GM21576 (cell line): ENCODE measurements at regions not wholly inside any gene's neighbourhood (a gene's known extent, or its start where the extent isn't known, plus 50 kb on each side); places are given as distances from the start of the nearest gene placed in this dataset.

ENCODE experiments used
- ATAC-seq: cut with Tn5 transposase; IDR thresholded peaks from one replicate; pipeline ENCODE4 v1.9.1; 2021; ENCODE audit warnings: mild to moderate bottlenecking, moderate library complexity; ENCODE audit not compliant: unreplicated experiment

- ATAC-seq = no peak
Measured at GRCh38 chr17:55829995-55830612, 79.3 kb downstream of the PCTP start.

GRCh38 chr17:55830699-55831471, 80.0 kb downstream of the PCTP start:
- ATAC-seq = no peak

GRCh38 chr17:55833306-55833705, 82.5 kb downstream of the PCTP start:
- ATAC-seq = no peak

GRCh38 chr17:55842405-55843158, 91.7 kb downstream of the PCTP start:
- ATAC-seq = no peak

GRCh38 chr17:55843785-55844184, 92.9 kb downstream of the PCTP start:
- no peak for ATAC-seq

GRCh38 chr17:55845385-55845784, 94.5 kb downstream of the PCTP start:
- ATAC-seq = no peak

- ATAC-seq = no peak
Measured at GRCh38 chr17:55846745-55847144, 95.9 kb downstream of the PCTP start.

- ATAC-seq = peak; percentile 75
Measured at GRCh38 chr17:55852734-55853133, 101.9 kb downstream of the PCTP start.

- no peak for ATAC-seq
Measured at GRCh38 chr17:55859301-55859795, 108.5 kb downstream of the PCTP start.

- no peak for ATAC-seq
Measured at GRCh38 chr17:55865072-55865762, 114.4 kb downstream of the PCTP start.

GRCh38 chr17:55870044-55870443, 119.2 kb downstream of the PCTP start:
- no peak for ATAC-seq

GRCh38 chr17:55872374-55872773, 121.5 kb downstream of the PCTP start:
- ATAC-seq = no peak

GRCh38 chr17:55873017-55873758, 122.3 kb downstream of the PCTP start:
- no peak for ATAC-seq

GRCh38 chr17:55883149-55883548, 132.3 kb downstream of the PCTP start:
- no peak for ATAC-seq

- no peak for ATAC-seq
Measured at GRCh38 chr17:55887531-55887930, 136.7 kb downstream of the PCTP start.

GRCh38 chr17:55889271-55889670, 138.4 kb downstream of the PCTP start:
- no peak for ATAC-seq

GRCh38 chr17:55895112-55895759, 144.4 kb downstream of the PCTP start:
- no peak for ATAC-seq

GRCh38 chr17:55897301-55897700, 146.4 kb downstream of the PCTP start:
- no peak for ATAC-seq

- ATAC-seq = no peak
Measured at GRCh38 chr17:55898195-55898594, 147.3 kb downstream of the PCTP start.

GRCh38 chr17:55900188-55900587, 149.3 kb downstream of the PCTP start:
- ATAC-seq = no peak
